ENCODE measurements at regions not wholly inside any gene's neighbourhood (a gene's known extent, or its start where the extent isn't known, plus 50 kb on each side); places are given as distances from the start of the nearest gene placed in this dataset.
"Not testable (repeated sequence)": the region's sequence is repeated elsewhere in the genome, so short reads cannot be mapped to it uniquely, and the experiment has no call there.

GRCh38 chr5:96101358-96102089 is 139.9 kb upstream of the ELL2 start:
- DNase-seq (ENCODE audit: low spot score): no peak

DNA sequence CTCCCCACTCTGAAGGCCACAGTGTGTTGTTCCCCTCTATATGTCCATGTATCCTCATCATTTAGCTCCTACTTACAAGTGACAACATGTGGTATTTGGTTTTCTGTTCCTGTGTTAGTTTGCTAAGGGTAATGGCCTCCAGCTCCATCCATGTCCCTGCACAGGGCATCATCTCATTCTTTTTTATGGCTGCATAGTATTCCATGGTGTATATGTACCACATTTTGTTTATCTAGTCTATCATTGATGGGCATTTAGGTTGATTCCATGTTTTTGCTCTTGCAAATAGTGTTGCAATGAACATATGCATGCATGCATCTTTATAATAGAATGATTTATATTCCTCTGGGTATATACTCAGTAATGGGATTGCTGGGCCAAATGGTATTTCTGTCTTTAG is 135.8 kb upstream of the ELL2 start:
- not testable (repeated sequence) for DNase-seq (ENCODE audit: low spot score)

- no peak for DNase-seq (ENCODE audit: low spot score)
Observed at GRCh38 chr5:96096724-96097123, 135.1 kb upstream of the ELL2 start.

DNA sequence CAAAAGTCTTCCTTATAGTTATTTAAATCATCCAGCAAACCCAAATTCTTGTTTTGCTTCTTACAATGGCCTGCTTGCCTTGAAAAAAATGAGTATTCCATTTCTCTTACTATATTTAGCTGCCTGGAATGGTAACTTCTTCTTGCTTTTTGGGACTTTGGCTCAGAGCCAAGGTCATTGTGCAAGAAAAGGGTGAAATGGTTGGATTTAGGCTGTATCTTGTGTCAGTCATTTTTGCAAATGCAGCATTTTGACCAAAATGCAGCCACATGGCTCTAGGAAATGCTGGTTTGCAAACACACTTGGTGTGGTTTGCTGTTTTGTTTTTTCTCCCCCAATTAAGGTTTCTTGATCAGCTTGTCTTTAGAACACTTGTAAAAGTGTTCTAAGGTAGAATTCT is 133.3 kb upstream of the ELL2 start:
- DNase-seq (ENCODE audit: low spot score): no peak

DNA sequence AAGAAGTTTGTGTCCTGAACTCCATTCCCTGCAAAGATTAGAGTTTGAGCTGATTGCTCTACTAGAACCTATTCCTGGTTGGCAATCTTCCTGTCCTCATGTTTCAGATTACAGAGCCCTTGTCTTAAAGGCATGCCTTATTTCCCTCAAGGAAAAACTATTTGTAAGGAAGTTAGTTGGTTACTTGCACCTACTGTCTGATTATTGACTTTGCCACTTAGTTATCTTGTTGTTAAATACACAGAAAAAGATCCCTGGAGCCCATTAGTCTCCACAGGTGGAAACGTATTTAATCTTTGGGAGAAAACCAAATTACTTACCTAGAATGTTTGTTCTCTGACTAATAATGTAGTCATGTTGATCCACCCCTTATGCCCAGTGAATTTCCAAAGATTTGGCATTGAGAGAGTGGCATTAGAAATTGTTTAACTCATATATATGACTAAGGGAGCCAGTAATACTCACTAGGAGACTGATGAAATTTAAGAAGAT is 132.3 kb upstream of the ELL2 start:
- peak; percentile 68 for DNase-seq (ENCODE audit: low spot score)

DNA sequence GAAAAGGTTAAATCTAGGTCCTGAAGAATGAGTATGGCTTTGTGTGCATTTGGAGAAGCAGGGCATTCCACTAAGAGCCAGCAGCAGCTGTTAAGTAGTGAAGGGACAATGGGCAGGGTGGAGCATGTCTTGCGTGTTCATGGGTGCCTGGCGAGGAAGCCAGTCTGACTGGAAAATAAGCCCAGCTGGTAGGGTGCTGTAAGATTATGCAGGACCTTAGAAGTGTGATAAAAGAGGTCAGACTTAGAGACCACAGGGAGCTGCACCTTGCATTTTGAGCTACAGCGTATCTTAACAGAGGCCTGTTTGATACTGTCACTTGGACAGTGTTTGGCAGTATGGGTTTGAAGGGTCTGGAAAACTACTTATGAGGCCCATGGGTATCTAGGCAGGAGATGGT is 131.7 kb upstream of the ELL2 start:
- no peak for DNase-seq (ENCODE audit: low spot score)

- DNase-seq (ENCODE audit: low spot score): no peak
Observed at GRCh38 chr5:96091874-96092273, 130.2 kb upstream of the ELL2 start.

GRCh38 chr5:96090215-96090614 is 128.6 kb upstream of the ELL2 start:
- DNase-seq (ENCODE audit: low spot score): no peak

- no peak for DNase-seq (ENCODE audit: low spot score)
Observed at GRCh38 chr5:96088706-96089498, 127.3 kb upstream of the ELL2 start.

DNA sequence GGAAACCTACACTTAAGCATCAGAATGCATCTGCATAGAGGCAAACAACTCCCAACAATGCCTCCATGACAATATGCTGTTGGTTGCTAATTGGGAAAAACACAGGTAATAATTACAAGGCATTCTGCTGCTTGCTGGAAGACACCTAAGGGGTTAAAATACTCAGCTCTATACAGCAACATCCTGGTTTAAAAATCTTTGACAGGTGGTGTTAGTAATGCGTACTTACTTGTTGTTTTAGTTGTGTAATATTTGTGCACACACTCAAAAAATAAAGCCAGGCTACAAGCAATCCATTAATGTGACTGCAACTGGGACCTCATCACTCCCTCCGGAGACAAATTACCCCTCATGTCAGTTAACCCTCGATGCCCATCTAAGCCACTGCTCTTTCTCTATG is 126.3 kb upstream of the ELL2 start:
- DNase-seq (ENCODE audit: low spot score): no peak

DNA sequence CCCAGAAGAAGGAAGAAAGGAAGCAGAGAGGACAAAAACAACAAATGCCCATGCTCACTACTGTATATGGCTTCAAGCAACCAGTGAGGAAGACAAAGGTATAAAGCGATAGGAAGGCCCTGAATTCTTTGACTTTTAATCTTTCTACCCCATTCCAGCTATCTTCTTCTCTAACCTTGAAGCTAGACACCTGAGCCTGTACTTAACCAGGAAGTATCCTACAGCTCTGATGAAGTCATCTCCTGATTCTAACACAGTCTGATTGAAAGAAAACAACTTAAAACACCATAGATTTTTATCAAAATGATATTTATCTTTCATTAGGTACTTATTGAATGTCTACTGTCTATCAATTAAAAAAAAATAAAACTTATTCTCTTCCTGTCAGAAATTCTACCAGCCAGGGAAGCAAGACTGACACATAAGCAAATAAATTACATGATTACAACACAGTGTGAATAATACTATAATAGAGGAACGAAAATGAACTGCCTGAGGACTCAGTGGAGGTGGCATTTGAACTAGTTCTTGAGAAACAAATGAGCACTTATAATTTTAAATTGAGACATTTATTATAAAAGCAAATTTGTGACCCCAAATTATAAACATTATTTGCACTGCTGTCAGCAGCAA is 123.3 kb upstream of the ELL2 start:
- no peak for DNase-seq (ENCODE audit: low spot score)

GRCh38 chr5:96083361-96083881 is 121.8 kb upstream of the ELL2 start:
- peak; percentile 49 for DNase-seq (ENCODE audit: low spot score)

- no peak for DNase-seq (ENCODE audit: low spot score)
Observed at GRCh38 chr5:96081276-96081858, 119.7 kb upstream of the ELL2 start.

DNA sequence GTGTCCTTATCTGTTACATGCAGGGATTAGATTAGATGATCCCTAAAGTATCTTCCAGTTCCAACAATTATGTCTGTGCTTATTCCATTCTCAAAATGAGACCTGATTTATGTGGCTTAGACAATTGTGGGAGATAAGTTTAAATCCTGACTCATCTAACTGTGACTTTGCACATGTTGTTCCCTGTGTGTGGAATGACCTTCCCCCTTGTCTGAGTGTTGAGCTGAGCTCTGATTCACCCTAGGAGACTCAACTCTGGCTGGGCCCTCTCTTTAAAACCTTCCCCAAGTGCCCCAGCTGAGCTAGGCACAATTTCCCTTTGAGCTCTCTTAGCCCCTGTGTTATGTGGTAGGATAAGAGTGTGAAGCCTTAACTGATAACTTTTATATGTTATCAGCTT is 118.9 kb upstream of the ELL2 start:
- peak; percentile 80 for DNase-seq (ENCODE audit: low spot score)

- no peak for DNase-seq (ENCODE audit: low spot score)
Observed at GRCh38 chr5:96079962-96080361, 118.3 kb upstream of the ELL2 start.

GRCh38 chr5:96079075-96079474 is 117.4 kb upstream of the ELL2 start:
- peak; percentile 94 for DNase-seq (ENCODE audit: low spot score)

DNA sequence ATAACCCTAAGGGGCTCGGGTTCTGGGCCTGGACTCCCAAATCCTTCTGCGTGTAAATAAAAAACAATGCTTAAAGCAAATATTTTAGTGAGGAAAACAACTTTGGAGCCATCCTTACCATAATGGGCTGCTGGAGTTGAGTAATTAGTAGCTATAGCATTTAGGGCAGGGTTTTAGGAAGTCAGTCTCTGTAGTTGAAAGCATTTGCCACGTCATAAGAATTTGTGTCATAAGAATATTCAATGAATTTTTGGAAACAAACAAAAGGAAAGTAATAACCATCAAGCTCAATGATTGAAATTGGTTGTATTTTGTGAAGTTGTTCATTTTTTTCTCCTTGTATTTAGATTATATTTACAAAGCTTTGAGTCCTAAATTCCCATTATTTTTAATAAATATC is 114.8 kb upstream of the ELL2 start:
- no peak for DNase-seq (ENCODE audit: low spot score)

DNA sequence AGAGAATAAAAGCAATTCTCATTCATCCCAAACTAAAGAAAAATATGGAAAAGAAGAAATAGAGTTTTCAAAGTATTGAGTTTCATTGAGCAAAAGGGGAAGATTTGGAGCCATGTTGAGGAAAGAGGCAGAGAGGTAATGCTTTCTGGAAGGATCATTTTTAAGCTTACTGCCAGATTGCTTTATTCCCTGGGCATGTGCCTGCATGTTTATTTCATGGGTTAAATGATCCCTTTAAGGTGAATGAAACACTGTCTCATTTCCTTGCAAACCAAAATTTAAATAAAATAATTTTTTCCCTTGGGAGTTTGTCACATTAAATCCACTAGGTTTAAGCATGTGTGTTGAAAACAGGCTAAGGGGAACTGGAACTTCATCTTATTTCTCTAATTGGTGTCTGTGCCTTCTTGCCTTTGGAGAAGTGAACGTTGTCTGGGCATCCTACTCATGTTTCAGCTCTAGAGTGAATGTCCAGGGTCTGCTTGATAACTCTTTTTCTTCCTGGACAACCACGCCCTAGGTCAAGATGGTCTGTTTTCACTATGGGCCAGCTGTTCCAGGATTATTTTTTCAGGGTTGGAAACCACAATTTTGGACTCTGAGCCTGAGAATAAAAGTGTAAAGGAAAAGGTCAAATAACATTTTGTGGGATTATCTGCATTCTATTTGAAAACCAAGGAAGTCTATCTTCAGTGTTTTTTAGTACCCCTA is 114.1 kb upstream of the ELL2 start:
- no peak for DNase-seq (ENCODE audit: low spot score)

DNA sequence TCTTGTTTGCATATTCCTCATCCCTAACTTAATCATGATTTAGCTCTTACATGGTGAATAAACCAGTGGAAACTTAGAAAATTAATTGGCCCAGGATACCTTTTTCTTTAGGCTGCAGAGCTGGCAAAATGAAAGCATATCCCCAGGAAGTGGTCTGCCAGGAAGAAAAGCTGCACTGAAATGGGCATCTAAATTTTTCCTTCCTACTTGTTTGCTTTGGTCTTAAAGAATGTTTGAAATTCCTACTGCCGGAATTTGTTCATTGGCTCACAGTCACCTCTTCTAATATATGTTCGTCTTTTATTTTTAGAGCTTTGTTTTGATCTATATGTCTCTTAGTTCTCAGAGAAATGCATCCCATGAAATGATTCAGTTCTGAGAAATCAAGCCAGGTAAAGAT is 113.2 kb upstream of the ELL2 start:
- peak; percentile 62 for DNase-seq (ENCODE audit: low spot score)

GRCh38 chr5:96074460-96074859 is 112.8 kb upstream of the ELL2 start:
- no peak for DNase-seq (ENCODE audit: low spot score)

GRCh38 chr5:96072791-96073165 is 111.1 kb upstream of the ELL2 start:
- no peak for DNase-seq (ENCODE audit: low spot score)
